Upper lobe of left lung (tissue), 4 donors: ENCODE measurements at regions not wholly inside any gene's neighbourhood (a gene's known extent, or its start where the extent isn't known, plus 50 kb on each side); places are given as distances from the start of the nearest gene placed in this dataset.

Experiments
- POLR2A ChIP-seq, 4 donors: fragments of 450-650 bp; IDR thresholded peaks; one replicate each; pipeline ENCODE4 v1.5.1; 2016 to 2017; ENCODE audit warnings: antibody characterized with exemption in 4 of 4, mild to moderate bottlenecking in 2 of 4
- POLR2AphosphoS5 ChIP-seq, 2 donors: sonication (generic); formaldehyde crosslinking; IDR thresholded peaks; one replicate each; pipeline ENCODE4 v1.5.1; 2017; ENCODE audit warnings: antibody characterized with exemption in 2 of 2
- TF ChIP-seq, protein P1 (sequence below), 6 experiments: fragments of 450-650 bp in 4 of 6; fragments of 200-600 bp in 2 of 6; sonication (generic) in 2 of 6; IDR thresholded peaks; one replicate each; pipeline ENCODE4 v1.5.1; 2016 to 2019; ENCODE audit warnings: antibody characterized with exemption in 6 of 6

DNA sequence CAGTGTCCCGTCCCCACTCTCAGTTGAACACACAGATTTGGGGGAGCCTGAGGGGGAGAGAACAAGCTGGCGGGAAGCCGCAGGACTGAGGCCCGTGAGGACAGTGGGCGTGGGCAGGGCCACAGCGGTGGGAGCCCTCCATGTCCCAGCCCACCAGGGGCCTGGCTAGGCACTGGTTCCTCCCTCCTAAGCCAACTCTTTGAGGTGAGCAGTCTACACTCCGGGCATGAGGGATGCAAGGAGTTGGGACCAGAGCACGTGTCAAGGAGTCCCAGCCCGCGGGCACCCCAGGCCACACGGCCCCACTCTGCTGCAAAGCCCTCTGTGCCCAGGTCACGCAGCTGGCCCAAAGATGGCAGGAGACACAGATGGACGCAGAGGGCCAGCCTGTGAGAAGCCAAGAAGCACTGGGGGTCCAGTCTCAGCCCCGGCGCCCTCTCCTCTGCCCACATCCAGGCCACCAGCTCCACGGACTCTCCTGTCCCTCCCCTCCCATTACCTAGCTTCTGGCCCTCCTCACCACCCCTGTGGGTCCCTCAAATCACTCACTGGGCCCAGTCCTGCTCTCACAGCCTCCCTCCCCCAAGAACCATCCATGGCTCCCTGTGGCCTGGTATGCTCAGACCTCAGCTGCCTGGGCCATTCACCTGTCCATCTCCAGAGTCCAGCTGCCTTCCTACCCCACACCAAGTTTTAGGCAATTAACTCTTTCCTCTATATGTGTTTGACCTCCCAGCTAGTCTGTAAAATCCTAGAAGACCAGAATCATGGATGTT is 206.5 kb downstream of the RBFOX3 start:
- TF ChIP-seq POLR2A (IDR thresholded peaks at IDR 0.05) (no peak), POLR2AphosphoS5 (IDR thresholded peaks at IDR 0.05) (no peak)
- TF ChIP-seq, protein P1, sequence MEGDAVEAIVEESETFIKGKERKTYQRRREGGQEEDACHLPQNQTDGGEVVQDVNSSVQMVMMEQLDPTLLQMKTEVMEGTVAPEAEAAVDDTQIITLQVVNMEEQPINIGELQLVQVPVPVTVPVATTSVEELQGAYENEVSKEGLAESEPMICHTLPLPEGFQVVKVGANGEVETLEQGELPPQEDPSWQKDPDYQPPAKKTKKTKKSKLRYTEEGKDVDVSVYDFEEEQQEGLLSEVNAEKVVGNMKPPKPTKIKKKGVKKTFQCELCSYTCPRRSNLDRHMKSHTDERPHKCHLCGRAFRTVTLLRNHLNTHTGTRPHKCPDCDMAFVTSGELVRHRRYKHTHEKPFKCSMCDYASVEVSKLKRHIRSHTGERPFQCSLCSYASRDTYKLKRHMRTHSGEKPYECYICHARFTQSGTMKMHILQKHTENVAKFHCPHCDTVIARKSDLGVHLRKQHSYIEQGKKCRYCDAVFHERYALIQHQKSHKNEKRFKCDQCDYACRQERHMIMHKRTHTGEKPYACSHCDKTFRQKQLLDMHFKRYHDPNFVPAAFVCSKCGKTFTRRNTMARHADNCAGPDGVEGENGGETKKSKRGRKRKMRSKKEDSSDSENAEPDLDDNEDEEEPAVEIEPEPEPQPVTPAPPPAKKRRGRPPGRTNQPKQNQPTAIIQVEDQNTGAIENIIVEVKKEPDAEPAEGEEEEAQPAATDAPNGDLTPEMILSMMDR (IDR thresholded peaks at IDR 0.05): no peak
